VCaP (cell line): ENCODE measurements at regions not wholly inside any gene's neighbourhood (a gene's known extent, or its start where the extent isn't known, plus 50 kb on each side); places are given as distances from the start of the nearest gene placed in this dataset.
"Not testable (repeated sequence)": the region's sequence is repeated elsewhere in the genome, so short reads cannot be mapped to it uniquely, and the experiment has no call there.

Experiments
- H3K27ac ChIP-seq: fragments of 450-650 bp; 2 replicates; pipeline ENCODE4 v1.5.1; 2017
- TF ChIP-seq, protein P1 (sequence below): fragments of 450-650 bp; conservative IDR thresholded peaks from 2 replicates; pipeline ENCODE4 v1.5.1; 2017; ENCODE audit warnings: mild to moderate bottlenecking, moderate library complexity

DNA sequence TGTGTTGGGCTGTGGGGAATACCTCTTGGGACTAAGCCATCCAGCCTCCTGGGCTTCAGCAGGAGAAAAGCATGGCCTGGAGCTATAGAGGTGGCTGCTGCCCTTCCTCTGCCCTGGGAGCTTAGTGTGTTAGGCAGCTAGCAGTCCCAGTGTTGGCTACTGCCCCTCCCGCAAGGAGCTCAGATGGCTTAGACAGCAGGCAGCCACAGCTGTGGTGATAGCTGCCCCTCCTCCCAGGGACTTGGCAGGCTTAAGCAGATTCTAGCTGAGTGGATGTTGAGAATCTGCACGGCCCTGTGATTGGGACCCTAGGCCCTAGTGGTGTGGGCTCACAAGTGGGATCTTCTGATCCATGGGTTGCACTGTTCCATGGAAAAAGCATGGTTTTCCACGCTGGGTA is 264.5 kb downstream of the TDRD3 start:
- TF ChIP-seq, protein P1, sequence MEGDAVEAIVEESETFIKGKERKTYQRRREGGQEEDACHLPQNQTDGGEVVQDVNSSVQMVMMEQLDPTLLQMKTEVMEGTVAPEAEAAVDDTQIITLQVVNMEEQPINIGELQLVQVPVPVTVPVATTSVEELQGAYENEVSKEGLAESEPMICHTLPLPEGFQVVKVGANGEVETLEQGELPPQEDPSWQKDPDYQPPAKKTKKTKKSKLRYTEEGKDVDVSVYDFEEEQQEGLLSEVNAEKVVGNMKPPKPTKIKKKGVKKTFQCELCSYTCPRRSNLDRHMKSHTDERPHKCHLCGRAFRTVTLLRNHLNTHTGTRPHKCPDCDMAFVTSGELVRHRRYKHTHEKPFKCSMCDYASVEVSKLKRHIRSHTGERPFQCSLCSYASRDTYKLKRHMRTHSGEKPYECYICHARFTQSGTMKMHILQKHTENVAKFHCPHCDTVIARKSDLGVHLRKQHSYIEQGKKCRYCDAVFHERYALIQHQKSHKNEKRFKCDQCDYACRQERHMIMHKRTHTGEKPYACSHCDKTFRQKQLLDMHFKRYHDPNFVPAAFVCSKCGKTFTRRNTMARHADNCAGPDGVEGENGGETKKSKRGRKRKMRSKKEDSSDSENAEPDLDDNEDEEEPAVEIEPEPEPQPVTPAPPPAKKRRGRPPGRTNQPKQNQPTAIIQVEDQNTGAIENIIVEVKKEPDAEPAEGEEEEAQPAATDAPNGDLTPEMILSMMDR, result no peak
- no peak overlapping the region for H3K27ac ChIP-seq

DNA sequence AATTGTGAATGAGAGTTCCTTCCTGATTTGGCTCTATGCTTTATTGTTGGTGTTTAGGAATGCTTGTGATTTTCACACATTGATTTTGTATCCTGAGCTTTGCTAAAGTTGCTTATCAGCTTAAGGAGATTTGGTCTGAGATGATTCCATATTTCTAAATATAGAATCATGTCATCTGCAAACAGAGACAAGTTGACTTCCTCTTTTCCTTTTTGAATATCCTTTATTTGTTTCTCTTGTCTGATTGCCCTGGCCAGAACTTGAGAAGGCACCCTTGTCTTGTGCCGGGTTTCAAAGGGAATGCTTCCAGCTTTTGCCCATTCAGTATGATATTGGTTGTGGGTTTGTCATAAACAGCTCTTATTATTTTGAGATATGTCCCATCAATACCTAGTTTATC is 260.6 kb downstream of the TDRD3 start:
- not testable (repeated sequence) for H3K27ac ChIP-seq

DNA sequence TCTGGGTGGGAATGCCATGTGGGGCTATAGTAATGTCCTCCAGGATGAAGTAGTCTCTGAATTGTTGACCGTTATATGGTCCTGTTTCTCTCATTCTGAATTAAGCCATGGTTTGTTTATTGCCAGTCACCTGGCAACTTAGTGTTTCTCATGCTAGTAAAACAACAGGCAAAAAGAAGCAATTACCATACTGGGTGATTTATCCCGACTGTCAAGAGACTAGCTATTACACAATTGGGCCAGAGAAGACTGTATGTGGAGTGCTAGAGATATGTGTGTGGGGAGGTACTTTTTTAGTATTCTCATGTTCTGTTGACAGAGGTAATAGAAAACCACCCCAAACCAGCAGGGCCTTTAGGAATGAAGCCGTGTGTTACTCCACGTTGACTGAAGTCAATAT is 258.2 kb downstream of the TDRD3 start:
- H3K27ac ChIP-seq, result no peak overlapping the region
- TF ChIP-seq, protein P1, result no peak

DNA sequence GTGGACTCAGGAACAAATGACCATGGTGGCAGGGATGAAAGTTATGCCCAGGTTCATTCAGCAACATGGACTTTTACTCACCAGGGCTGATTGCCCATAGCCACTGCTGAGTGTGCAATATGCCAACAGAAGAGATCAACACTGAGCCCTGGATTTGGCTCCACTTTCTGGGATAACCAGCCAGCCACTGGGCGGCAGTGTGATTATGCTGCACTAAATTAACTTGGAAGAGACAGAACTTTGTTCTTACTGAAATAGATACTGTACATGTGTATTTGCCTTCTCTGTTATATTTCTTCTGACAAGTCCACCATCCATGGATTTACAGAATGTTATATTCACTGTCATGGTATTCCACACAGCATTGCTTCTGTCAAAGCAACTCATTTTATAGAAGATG is 257.4 kb downstream of the TDRD3 start:
- H3K27ac ChIP-seq, result no peak overlapping the region
- TF ChIP-seq, protein P1, result peak; percentile 94

DNA sequence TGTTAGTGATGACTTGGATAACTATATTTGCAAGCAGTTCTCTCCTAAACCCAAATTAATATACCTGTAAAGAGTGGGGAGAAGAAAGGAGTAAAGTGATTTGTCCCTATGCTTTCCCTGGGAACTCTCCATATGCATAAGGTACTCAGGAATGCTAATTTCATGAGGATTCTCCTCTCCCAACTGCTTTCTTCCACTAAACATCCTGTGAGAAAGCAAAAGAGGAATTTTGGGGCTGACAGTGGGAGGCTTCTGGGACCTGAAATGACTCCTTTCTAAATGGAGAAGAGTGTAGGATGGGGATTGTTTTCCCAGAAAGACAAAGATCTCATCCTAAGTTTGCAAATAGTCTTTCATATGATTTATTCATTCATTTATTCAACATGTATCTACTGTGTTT is 250.5 kb downstream of the TDRD3 start:
- H3K27ac ChIP-seq, result no peak overlapping the region
- TF ChIP-seq, protein P1, result no peak

DNA sequence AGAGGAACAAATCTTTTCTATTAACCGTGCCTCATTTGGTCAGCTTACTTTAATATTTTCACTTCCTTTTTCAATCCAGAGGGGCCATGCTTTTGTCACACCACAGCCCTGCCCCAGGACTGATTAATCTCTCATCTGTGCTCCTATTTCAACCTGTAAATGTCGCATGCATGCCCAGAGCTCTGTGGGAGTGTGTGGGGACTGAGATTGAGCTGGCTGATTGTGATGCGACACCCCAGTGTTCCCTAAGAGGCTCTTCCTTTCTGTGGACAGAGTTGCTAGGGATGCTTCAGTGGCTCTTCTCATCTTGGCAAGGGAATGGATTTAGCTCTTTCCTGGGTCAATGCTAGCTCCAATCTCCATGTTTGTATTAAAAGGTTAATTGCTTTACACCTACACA is 249.6 kb downstream of the TDRD3 start:
- TF ChIP-seq, protein P1, result no peak
- no peak overlapping the region for H3K27ac ChIP-seq

DNA sequence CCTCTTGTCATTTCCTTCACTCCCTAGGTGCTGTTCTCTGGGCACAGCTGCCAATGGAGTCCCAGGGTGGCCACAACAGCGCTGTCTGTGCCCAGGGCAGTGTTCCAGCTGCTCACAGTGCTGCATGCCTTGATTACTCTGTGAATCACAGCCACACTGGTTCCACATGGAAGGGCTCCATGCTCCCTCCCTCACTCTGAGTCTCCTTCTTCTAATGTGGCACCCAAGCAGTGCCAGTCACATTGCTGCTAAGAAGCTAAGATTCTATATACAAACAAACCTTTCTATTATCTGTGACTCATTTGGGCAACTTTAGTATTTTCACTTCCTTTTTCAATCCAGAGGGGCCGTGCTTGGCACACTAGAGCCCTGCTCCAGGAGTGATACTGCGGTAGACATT is 248.7 kb downstream of the TDRD3 start:
- TF ChIP-seq, protein P1, result no peak
- no peak overlapping the region for H3K27ac ChIP-seq

DNA sequence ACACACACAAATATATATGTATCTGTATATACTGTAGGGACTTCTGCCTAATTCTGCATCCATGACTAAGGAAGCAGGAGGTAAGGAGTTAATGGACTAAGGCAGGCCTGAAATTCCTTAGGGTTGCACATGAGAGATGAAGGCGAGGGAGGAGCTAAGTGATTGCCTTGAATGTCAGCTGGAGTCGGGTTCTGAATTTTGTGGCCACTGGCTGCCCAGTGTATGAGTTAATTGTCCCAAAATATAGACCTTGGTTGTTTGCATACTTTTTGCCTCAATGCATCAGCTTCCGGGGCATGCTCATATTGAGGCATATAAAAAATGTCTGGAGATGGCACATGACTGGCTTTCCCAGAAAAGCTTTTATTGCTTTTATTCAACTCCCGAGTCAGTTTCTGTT is 245.5 kb downstream of the TDRD3 start:
- TF ChIP-seq, protein P1, result no peak

More for the DNA sequence above, 245.5 kb downstream of the TDRD3 start:
- H3K27ac ChIP-seq, result no peak overlapping the region
